Loucy (cell line): ENCODE measurements at regions not wholly inside any gene's neighbourhood (a gene's known extent, or its start where the extent isn't known, plus 50 kb on each side); places are given as distances from the start of the nearest gene placed in this dataset.

Experiments used
- EZH2phosphoT487 ChIP-seq: fragments of 200-600 bp; IDR thresholded peaks from 2 replicates; pipeline ENCODE4 v1.6.1; 2018; ENCODE audit warnings: antibody characterized with exemption, mild to moderate bottlenecking, moderate library complexity, borderline replicate concordance
- TF ChIP-seq, protein P1 (sequence below): fragments of 200-600 bp; sonication (generic); conservative IDR thresholded peaks from 2 replicates; pipeline ENCODE4 v1.5.1; 2014; ENCODE audit warnings: mild to moderate bottlenecking, antibody characterized with exemption, low read length

GRCh38 chr11:41795004-41795403 is 335.6 kb upstream of the LRRC4C start:
- TF ChIP-seq, protein P1, sequence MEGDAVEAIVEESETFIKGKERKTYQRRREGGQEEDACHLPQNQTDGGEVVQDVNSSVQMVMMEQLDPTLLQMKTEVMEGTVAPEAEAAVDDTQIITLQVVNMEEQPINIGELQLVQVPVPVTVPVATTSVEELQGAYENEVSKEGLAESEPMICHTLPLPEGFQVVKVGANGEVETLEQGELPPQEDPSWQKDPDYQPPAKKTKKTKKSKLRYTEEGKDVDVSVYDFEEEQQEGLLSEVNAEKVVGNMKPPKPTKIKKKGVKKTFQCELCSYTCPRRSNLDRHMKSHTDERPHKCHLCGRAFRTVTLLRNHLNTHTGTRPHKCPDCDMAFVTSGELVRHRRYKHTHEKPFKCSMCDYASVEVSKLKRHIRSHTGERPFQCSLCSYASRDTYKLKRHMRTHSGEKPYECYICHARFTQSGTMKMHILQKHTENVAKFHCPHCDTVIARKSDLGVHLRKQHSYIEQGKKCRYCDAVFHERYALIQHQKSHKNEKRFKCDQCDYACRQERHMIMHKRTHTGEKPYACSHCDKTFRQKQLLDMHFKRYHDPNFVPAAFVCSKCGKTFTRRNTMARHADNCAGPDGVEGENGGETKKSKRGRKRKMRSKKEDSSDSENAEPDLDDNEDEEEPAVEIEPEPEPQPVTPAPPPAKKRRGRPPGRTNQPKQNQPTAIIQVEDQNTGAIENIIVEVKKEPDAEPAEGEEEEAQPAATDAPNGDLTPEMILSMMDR: no peak
- TF ChIP-seq EZH2phosphoT487: no peak
